OCI-LY3 (cell line): ENCODE measurements at regions not wholly inside any gene's neighbourhood (a gene's known extent, or its start where the extent isn't known, plus 50 kb on each side); places are given as distances from the start of the nearest gene placed in this dataset.

Experiments
- H2AFZ ChIP-seq: fragments of 200-600, 300-600 bp; shearing (Covaris generic); 2 replicates; pipeline ENCODE4 v1.6.0; 2014; ENCODE audit warnings: antibody characterized with exemption, low read depth, low read length
- H3K27ac ChIP-seq: fragments of 200-600, 300-600 bp; sonication (generic); 2 replicates; pipeline ENCODE4 v1.5.1; 2014; ENCODE audit warnings: mild to moderate bottlenecking, low read length, moderate library complexity, mixed read lengths
- H3K27me3 ChIP-seq: fragments of 200-600, 300-600 bp; sonication (generic); 2 replicates; pipeline ENCODE4 v1.6.1; 2014; ENCODE audit warnings: low read depth, low read length, mixed read lengths
- H3K36me3 ChIP-seq: fragments of 200-600, 300-600 bp; sonication (generic); replicated peaks from 2 replicates; pipeline ENCODE3; 2014; ENCODE audit warnings: low read depth, low read length, mixed read lengths
- H3K4me1 ChIP-seq: fragments of 300-600, 200-600 bp; sonication (generic); 2 replicates; pipeline ENCODE4 v1.6.1; 2014; ENCODE audit warnings: low read length, mixed read lengths
- H3K4me2 ChIP-seq: fragments of 200-600, 300-600 bp; sonication (generic); 2 replicates; pipeline ENCODE4 v1.6.1; 2014; ENCODE audit warnings: low read length, mixed read lengths
- H3K4me3 ChIP-seq: fragments of 300-600, 200-600 bp; sonication (generic); 2 replicates; pipeline ENCODE4 v1.5.1; 2014; ENCODE audit warnings: antibody characterized with exemption, mild to moderate bottlenecking, low read length, moderate library complexity
- H3K79me2 ChIP-seq: fragments of 300-600, 200-600 bp; shearing (Covaris generic); 2 replicates; pipeline ENCODE4 v1.6.1; 2014; ENCODE audit warnings: mild to moderate bottlenecking, low read length, mixed read lengths
- H3K9ac ChIP-seq: fragments of 300-600, 200-600 bp; shearing (Covaris generic); 2 replicates; pipeline ENCODE4 v1.6.0; 2014; ENCODE audit warnings: mild to moderate bottlenecking, low read length, moderate library complexity
- H3K9me3 ChIP-seq: fragments of 200-600, 300-600 bp; shearing (Covaris generic); 2 replicates; pipeline ENCODE4 v1.6.1; 2014; ENCODE audit warnings: low read length, mixed read lengths; ENCODE audit not compliant: insufficient read depth
- H4K20me1 ChIP-seq: fragments of 200-600, 300-600 bp; sonication (generic); 2 replicates; pipeline ENCODE4 v1.6.1; 2016; ENCODE audit warnings: low read length, mixed read lengths; ENCODE audit not compliant: insufficient read depth
- CTCF ChIP-seq: fragments of 200-600, 300-600 bp; sonication (generic); IDR thresholded peaks from 2 replicates; pipeline ENCODE4 v1.5.1; 2014; ENCODE audit warnings: antibody characterized with exemption, low read length, low read depth
- EZH2phosphoT487 ChIP-seq: fragments of 200-600 bp; shearing (Covaris generic); IDR thresholded peaks from 2 replicates; pipeline ENCODE4 v1.6.1; 2018; ENCODE audit warnings: antibody characterized with exemption, mixed run types, low read depth

GRCh38 chr2:67135208-67135607, 261.9 kb upstream of the ETAA1 start:
- H3K36me3 ChIP-seq = no peaks in the 10 kb centered on the region
- no peak overlapping the region for H3K9ac ChIP-seq
- no peaks in the 10 kb centered on the region for H4K20me1 ChIP-seq
- TF ChIP-seq CTCF (no peak), EZH2phosphoT487 (no peak)
- H3K27me3 ChIP-seq = no peaks in the 10 kb centered on the region
- H3K79me2 ChIP-seq = no peaks in the 10 kb centered on the region
- H3K27ac ChIP-seq = no peak overlapping the region
- H2AFZ ChIP-seq = no peak overlapping the region
- no peak overlapping the region for H3K4me3 ChIP-seq
- no peaks in the 10 kb centered on the region for H3K9me3 ChIP-seq
- no peaks in the 10 kb centered on the region for H3K4me1 ChIP-seq
- no peak overlapping the region for H3K4me2 ChIP-seq

GRCh38 chr2:67137699-67138098, 259.4 kb upstream of the ETAA1 start:
- no peaks in the 10 kb centered on the region for H3K4me1 ChIP-seq
- no peaks in the 10 kb centered on the region for H3K79me2 ChIP-seq
- H3K27ac ChIP-seq = no peak overlapping the region
- TF ChIP-seq CTCF = no peak
- TF ChIP-seq EZH2phosphoT487 = no peak
- H3K4me2 ChIP-seq = no peak overlapping the region
- no peaks in the 10 kb centered on the region for H4K20me1 ChIP-seq
- no peaks in the 10 kb centered on the region for H3K27me3 ChIP-seq
- no peak overlapping the region for H3K9ac ChIP-seq
- H3K9me3 ChIP-seq = no peaks in the 10 kb centered on the region
- no peak overlapping the region for H2AFZ ChIP-seq
- H3K4me3 ChIP-seq = no peak overlapping the region
- no peaks in the 10 kb centered on the region for H3K36me3 ChIP-seq

GRCh38 chr2:67142071-67142470, 255.1 kb upstream of the ETAA1 start:
- TF ChIP-seq CTCF (no peak), EZH2phosphoT487 (no peak)
- no peak overlapping the region for H3K4me3 ChIP-seq
- no peak overlapping the region for H3K9ac ChIP-seq
- no peaks in the 10 kb centered on the region for H3K36me3 ChIP-seq
- H3K4me1 ChIP-seq = no peaks in the 10 kb centered on the region
- H3K79me2 ChIP-seq = no peaks in the 10 kb centered on the region
- no peaks in the 10 kb centered on the region for H3K27me3 ChIP-seq
- no peak overlapping the region for H3K4me2 ChIP-seq
- no peak overlapping the region for H2AFZ ChIP-seq
- H3K9me3 ChIP-seq = no peaks in the 10 kb centered on the region
- no peak overlapping the region for H3K27ac ChIP-seq
- no peaks in the 10 kb centered on the region for H4K20me1 ChIP-seq

GRCh38 chr2:67142741-67143140, 254.4 kb upstream of the ETAA1 start:
- Histone ChIP-seq H2AFZ (no peak overlapping the region), H3K27me3 (no peaks in the 10 kb centered on the region), H3K4me1 (no peaks in the 10 kb centered on the region), H3K9ac (no peak overlapping the region), H3K4me3 (no peak overlapping the region), H3K4me2 (no peak overlapping the region), H3K27ac (no peak overlapping the region), H3K79me2 (no peaks in the 10 kb centered on the region), H3K9me3 (no peaks in the 10 kb centered on the region), H3K36me3 (no peaks in the 10 kb centered on the region), H4K20me1 (no peaks in the 10 kb centered on the region)
- no peak for TF ChIP-seq EZH2phosphoT487
- TF ChIP-seq CTCF = no peak
